ENCODE measurements at regions not wholly inside any gene's neighbourhood (a gene's known extent, or its start where the extent isn't known, plus 50 kb on each side); places are given as distances from the start of the nearest gene placed in this dataset.
A peak's percentile ranks its signal among the peaks of the same experiment; 100 is the strongest.

GRCh38 chr6:165800337-165800736, 137.3 kb upstream of the PDE10A start:
- no peak overlapping the region for H3K4me3 Mint-ChIP-seq
- no peak for ATAC-seq
- no peak for DNase-seq
- no peaks in the 10 kb centered on the region for H3K9me3 ChIP-seq (ENCODE audit: control insufficient read depth in 2 of 3, low read length in 3 of 3)
- H3K4me1 Mint-ChIP-seq, result peaks cover 0 to 5% (median 0%) of the 10 kb centered on the region in 7 donors
- H3K27ac Mint-ChIP-seq, result no peak overlapping the region
- no peaks in the 10 kb centered on the region for H3K27me3 ChIP-seq (ENCODE audit: control insufficient read depth in 2 of 2, insufficient read depth in 2 of 2, low read length in 2 of 2)
- H3K27ac ChIP-seq (ENCODE audit: low read depth, low read length), result no peak overlapping the region
- peaks cover 14 to 31% (median 22%) of the 10 kb centered on the region in 5 donors for H3K27me3 Mint-ChIP-seq
- ChIA-PET POLR2A (no interaction called here), CTCF (no interaction called here)
- no peaks in the 10 kb centered on the region for H3K4me1 ChIP-seq (ENCODE audit: control insufficient read depth in 2 of 2, insufficient read depth in 2 of 2, low read length in 2 of 2)
- peaks cover 0 to 6% (median 0%) of the 10 kb centered on the region in 11 donors for H3K9me3 Mint-ChIP-seq
- H3K36me3 ChIP-seq (ENCODE audit: control insufficient read depth in 2 of 3, insufficient read depth in 3 of 3, low read length in 3 of 3), result no peaks in the 10 kb centered on the region
- peaks cover 0 to 4% (median 0%) of the 10 kb centered on the region in 5 donors for H3K36me3 Mint-ChIP-seq
- intact Hi-C loops (cut with micrococcal nuclease), result no loop called here
- no peak overlapping the region for H3K4me3 ChIP-seq (ENCODE audit: low read length)

DNA sequence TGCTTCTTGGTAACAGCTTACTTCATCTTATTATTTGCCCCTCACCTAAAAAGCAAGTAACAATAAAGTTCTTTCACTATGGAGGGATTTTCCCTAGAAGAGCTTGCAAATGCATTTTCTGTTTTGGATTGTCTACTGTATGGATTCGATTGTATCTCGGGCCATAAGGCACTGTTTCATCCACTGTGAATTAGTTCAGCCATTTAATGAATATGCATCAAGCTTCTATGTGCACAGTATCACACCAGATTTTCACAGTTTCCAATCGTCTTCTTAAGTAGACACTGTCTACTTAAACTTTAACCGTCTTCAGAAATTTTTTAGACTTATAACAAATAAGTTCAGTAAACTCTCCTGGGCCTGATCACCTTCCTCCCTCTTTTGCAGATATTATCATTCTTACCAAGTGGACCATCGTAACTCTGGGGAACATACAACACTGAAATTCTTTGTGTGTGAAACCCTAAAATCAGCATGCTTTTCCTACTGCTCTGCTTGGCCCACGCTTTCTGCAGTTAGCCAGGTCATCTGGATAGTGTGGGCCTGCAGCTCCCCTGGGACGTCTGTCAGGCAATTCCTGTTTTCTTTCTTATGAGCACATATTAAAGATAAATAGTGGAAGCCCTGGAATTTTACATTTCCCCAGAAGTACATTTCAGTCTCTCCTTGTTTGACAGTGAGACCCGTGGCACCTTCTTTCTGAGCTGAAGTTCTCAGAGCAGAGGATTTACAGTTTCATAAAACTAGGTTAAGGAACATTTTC, 136.5 kb upstream of the PDE10A start:
- intact Hi-C loops (cut with micrococcal nuclease), result no loop called here
- CTCF ChIA-PET, result no interaction called here
- ATAC-seq (no peak), DNase-seq (no peak)
- POLR2A ChIA-PET, result no interaction called here
- H3K27me3 Mint-ChIP-seq, result peaks cover 12 to 31% (median 18%) of the 10 kb centered on the region in 5 donors
- H3K4me1 Mint-ChIP-seq, result peaks cover 0 to 5% (median 0%) of the 10 kb centered on the region in 7 donors
- H3K9me3 Mint-ChIP-seq, result peaks cover 0 to 6% (median 0%) of the 10 kb centered on the region in 11 donors
- Histone ChIP-seq H3K27ac (ENCODE audit: low read depth, low read length) (no peak overlapping the region), H3K4me1 (ENCODE audit: control insufficient read depth in 2 of 2, insufficient read depth in 2 of 2, low read length in 2 of 2) (no peaks in the 10 kb centered on the region), H3K4me3 (ENCODE audit: low read length) (no peak overlapping the region), H3K27me3 (ENCODE audit: control insufficient read depth in 2 of 2, insufficient read depth in 2 of 2, low read length in 2 of 2) (no peaks in the 10 kb centered on the region), H3K9me3 (ENCODE audit: control insufficient read depth in 2 of 3, low read length in 3 of 3) (no peaks in the 10 kb centered on the region), H3K36me3 (ENCODE audit: control insufficient read depth in 2 of 3, insufficient read depth in 3 of 3, low read length in 3 of 3) (no peaks in the 10 kb centered on the region)
- H3K36me3 Mint-ChIP-seq, result peaks cover 0 to 4% (median 0%) of the 10 kb centered on the region in 5 donors
- H3K4me3 Mint-ChIP-seq, result no peak overlapping the region
- H3K27ac Mint-ChIP-seq, result no peak overlapping the region

- intact Hi-C loops (cut with micrococcal nuclease), result no loop called here
- Histone ChIP-seq H3K27me3 (ENCODE audit: control insufficient read depth in 2 of 2, insufficient read depth in 2 of 2, low read length in 2 of 2) (no peaks in the 10 kb centered on the region), H3K4me3 (ENCODE audit: low read length) (no peak overlapping the region), H3K36me3 (ENCODE audit: control insufficient read depth in 2 of 3, insufficient read depth in 3 of 3, low read length in 3 of 3) (no peaks in the 10 kb centered on the region), H3K9me3 (ENCODE audit: control insufficient read depth in 2 of 3, low read length in 3 of 3) (no peaks in the 10 kb centered on the region), H3K27ac (ENCODE audit: low read depth, low read length) (no peak overlapping the region), H3K4me1 (ENCODE audit: control insufficient read depth in 2 of 2, insufficient read depth in 2 of 2, low read length in 2 of 2) (no peaks in the 10 kb centered on the region)
- ChIA-PET CTCF (no interaction called here), POLR2A (no interaction called here)
- Mint-ChIP-seq H3K27me3 (peaks cover 6 to 26% (median 12%) of the 10 kb centered on the region in 5 donors), H3K27ac (no peak overlapping the region), H3K4me3 (no peak overlapping the region), H3K4me1 (no peaks in the 10 kb centered on the region), H3K9me3 (peaks cover 0 to 6% (median 0%) of the 10 kb centered on the region in 11 donors), H3K36me3 (no peaks in the 10 kb centered on the region)
- ATAC-seq, result no peak
- no peak for DNase-seq
Observed at GRCh38 chr6:165798991-165799390, 135.9 kb upstream of the PDE10A start.

GRCh38 chr6:165794179-165794601, 131.1 kb upstream of the PDE10A start:
- Mint-ChIP-seq H3K4me3 (no peak overlapping the region), H3K36me3 (no peaks in the 10 kb centered on the region), H3K27me3 (peaks cover 0 to 11% (median 0%) of the 10 kb centered on the region in 5 donors), H3K27ac (no peak overlapping the region), H3K4me1 (no peaks in the 10 kb centered on the region), H3K9me3 (no peaks in the 10 kb centered on the region)
- ATAC-seq (peak; percentile 32), DNase-seq (no peak)
- intact Hi-C loops (cut with micrococcal nuclease), result no loop called here
- Histone ChIP-seq H3K9me3 (ENCODE audit: control insufficient read depth in 2 of 3, low read length in 3 of 3) (no peaks in the 10 kb centered on the region), H3K4me1 (ENCODE audit: control insufficient read depth in 2 of 2, insufficient read depth in 2 of 2, low read length in 2 of 2) (no peaks in the 10 kb centered on the region), H3K36me3 (ENCODE audit: control insufficient read depth in 2 of 3, insufficient read depth in 3 of 3, low read length in 3 of 3) (no peaks in the 10 kb centered on the region), H3K27me3 (ENCODE audit: control insufficient read depth in 2 of 2, insufficient read depth in 2 of 2, low read length in 2 of 2) (no peaks in the 10 kb centered on the region), H3K4me3 (ENCODE audit: low read length) (no peak overlapping the region), H3K27ac (ENCODE audit: low read depth, low read length) (no peak overlapping the region)
- CTCF ChIA-PET, result no interaction called here
- POLR2A ChIA-PET, result no interaction called here

DNA sequence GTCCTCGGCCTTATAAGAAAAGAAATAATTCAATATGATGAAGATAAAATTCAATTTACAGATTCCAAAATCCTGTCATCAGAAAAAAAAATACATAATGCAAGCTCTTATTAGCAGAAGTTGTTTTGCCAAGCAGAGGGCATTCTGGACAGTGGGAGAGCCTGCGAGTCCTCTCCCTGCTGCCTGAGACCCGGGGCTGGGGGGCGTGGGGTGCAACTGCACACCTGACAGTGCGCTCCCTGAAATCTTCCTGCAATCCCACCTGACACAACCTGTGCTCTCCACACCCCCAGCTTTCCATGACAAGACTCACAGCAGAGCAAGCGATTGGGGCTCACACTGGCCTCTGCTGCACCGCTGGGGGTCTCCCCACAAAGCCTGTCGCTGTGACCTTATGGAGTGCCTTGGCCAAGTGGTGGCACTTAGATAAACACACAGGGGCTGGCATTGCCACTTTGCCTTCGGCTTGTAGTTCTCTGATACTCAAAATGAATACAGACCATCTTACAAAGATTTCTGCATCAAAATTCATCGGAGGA, 130.3 kb upstream of the PDE10A start:
- POLR2A ChIA-PET, result no interaction called here
- CTCF ChIA-PET, result no interaction called here
- ATAC-seq (no peak), DNase-seq (no peak)
- Mint-ChIP-seq H3K27me3 (peaks cover 0 to 15% (median 0%) of the 10 kb centered on the region in 5 donors), H3K4me3 (no peak overlapping the region), H3K9me3 (no peaks in the 10 kb centered on the region), H3K27ac (no peak overlapping the region), H3K36me3 (no peaks in the 10 kb centered on the region), H3K4me1 (no peaks in the 10 kb centered on the region)
- H3K36me3 ChIP-seq (ENCODE audit: control insufficient read depth in 2 of 3, insufficient read depth in 3 of 3, low read length in 3 of 3), result no peaks in the 10 kb centered on the region
- H3K9me3 ChIP-seq (ENCODE audit: control insufficient read depth in 2 of 3, low read length in 3 of 3), result no peaks in the 10 kb centered on the region
- no peaks in the 10 kb centered on the region for H3K27me3 ChIP-seq (ENCODE audit: control insufficient read depth in 2 of 2, insufficient read depth in 2 of 2, low read length in 2 of 2)
- no peaks in the 10 kb centered on the region for H3K4me1 ChIP-seq (ENCODE audit: control insufficient read depth in 2 of 2, insufficient read depth in 2 of 2, low read length in 2 of 2)
- no peak overlapping the region for H3K27ac ChIP-seq (ENCODE audit: low read depth, low read length)
- intact Hi-C loops (cut with micrococcal nuclease), result no loop called here
- no peak overlapping the region for H3K4me3 ChIP-seq (ENCODE audit: low read length)

GRCh38 chr6:165791876-165792437, 128.9 kb upstream of the PDE10A start:
- H3K4me3 ChIP-seq (ENCODE audit: low read length), result no peak overlapping the region
- Mint-ChIP-seq H3K27me3 (peaks cover 0 to 18% (median 7%) of the 10 kb centered on the region in 5 donors), H3K4me3 (no peak overlapping the region), H3K36me3 (no peaks in the 10 kb centered on the region), H3K9me3 (no peaks in the 10 kb centered on the region), H3K4me1 (no peaks in the 10 kb centered on the region), H3K27ac (no peak overlapping the region)
- DNase-seq (no peak), ATAC-seq (no peak)
- H3K9me3 ChIP-seq (ENCODE audit: control insufficient read depth in 2 of 3, low read length in 3 of 3), result no peaks in the 10 kb centered on the region
- POLR2A ChIA-PET, result no interaction called here
- no peaks in the 10 kb centered on the region for H3K4me1 ChIP-seq (ENCODE audit: control insufficient read depth in 2 of 2, insufficient read depth in 2 of 2, low read length in 2 of 2)
- no peaks in the 10 kb centered on the region for H3K27me3 ChIP-seq (ENCODE audit: control insufficient read depth in 2 of 2, insufficient read depth in 2 of 2, low read length in 2 of 2)
- no peaks in the 10 kb centered on the region for H3K36me3 ChIP-seq (ENCODE audit: control insufficient read depth in 2 of 3, insufficient read depth in 3 of 3, low read length in 3 of 3)
- CTCF ChIA-PET, result no interaction called here
- no peak overlapping the region for H3K27ac ChIP-seq (ENCODE audit: low read depth, low read length)
- intact Hi-C loops (cut with micrococcal nuclease), result no loop called here

DNA sequence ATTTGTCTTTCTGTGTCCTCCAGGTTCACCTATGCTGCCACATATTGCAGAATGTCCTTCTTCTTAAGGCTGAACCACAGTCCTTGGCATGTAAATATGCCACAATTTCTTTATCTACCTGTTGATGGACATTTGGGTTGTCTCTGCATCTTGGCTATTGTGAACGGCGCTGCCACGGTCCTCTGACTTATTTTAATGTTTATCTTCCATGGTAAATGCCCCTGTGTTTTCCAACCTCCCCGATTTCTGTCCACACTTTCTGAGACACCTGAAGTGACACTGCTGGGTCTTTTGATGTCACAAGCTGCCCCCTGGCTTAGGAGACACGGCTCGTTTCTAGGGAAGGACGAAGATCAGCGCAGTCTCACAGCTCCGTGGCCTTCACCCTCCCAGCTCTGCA, 128.3 kb upstream of the PDE10A start:
- intact Hi-C loops (cut with micrococcal nuclease), result no loop called here
- Histone ChIP-seq H3K9me3 (ENCODE audit: control insufficient read depth in 2 of 3, low read length in 3 of 3) (no peaks in the 10 kb centered on the region), H3K27me3 (ENCODE audit: control insufficient read depth in 2 of 2, insufficient read depth in 2 of 2, low read length in 2 of 2) (no peaks in the 10 kb centered on the region), H3K36me3 (ENCODE audit: control insufficient read depth in 2 of 3, insufficient read depth in 3 of 3, low read length in 3 of 3) (no peaks in the 10 kb centered on the region), H3K27ac (ENCODE audit: low read depth, low read length) (no peak overlapping the region), H3K4me3 (ENCODE audit: low read length) (no peak overlapping the region), H3K4me1 (ENCODE audit: control insufficient read depth in 2 of 2, insufficient read depth in 2 of 2, low read length in 2 of 2) (no peaks in the 10 kb centered on the region)
- no peak overlapping the region for H3K27ac Mint-ChIP-seq
- no peaks in the 10 kb centered on the region for H3K4me1 Mint-ChIP-seq
- H3K27me3 Mint-ChIP-seq, result peaks cover 0 to 18% (median 7%) of the 10 kb centered on the region in 5 donors
- ATAC-seq, result no peak
- ChIA-PET CTCF (no interaction called here), POLR2A (no interaction called here)
- no peak for DNase-seq
- no peak overlapping the region for H3K4me3 Mint-ChIP-seq
- H3K9me3 Mint-ChIP-seq, result no peaks in the 10 kb centered on the region
- H3K36me3 Mint-ChIP-seq, result no peaks in the 10 kb centered on the region

All from naive thymus-derived CD4-positive, alpha-beta T cell (primary cell).